ENCODE measurements at regions not wholly inside any gene's neighbourhood (a gene's known extent, or its start where the extent isn't known, plus 50 kb on each side); places are given as distances from the start of the nearest gene placed in this dataset.
"Not testable (repeated sequence)": the region's sequence is repeated elsewhere in the genome, so short reads cannot be mapped to it uniquely, and the experiment has no call there.

- DNase-seq, result peak; percentile 86
Measured at GRCh38 chrX:111041018-111041462, 55.0 kb upstream of the PAK3 start.

GRCh38 chrX:111040377-111041017, 55.5 kb upstream of the PAK3 start:
- peak; percentile 28 for DNase-seq

GRCh38 chrX:111039606-111040005, 56.4 kb upstream of the PAK3 start:
- DNase-seq, result no peak

- DNase-seq, result no peak
Measured at GRCh38 chrX:111035991-111036390, 60.0 kb upstream of the PAK3 start.

DNA sequence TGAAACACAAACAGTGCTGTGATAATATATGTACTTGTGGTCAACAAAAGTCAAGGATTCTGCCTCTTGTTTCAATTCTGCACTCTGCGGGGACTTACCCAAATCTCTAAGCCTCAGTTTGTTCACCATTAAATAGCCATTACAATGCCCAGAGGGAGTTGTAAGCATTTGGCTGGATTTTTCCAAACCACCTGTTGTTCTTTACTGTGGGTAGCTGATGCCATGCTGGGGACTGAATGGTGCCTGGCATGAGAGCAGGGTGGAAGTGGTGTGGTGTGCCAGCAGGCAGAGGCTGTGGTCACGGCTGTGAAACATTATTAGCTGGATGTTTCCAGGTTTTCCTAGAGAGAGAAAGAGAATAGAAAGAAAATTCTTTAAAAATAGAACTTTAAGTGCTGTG, 60.7 kb upstream of the PAK3 start:
- DNase-seq, result no peak

- DNase-seq, result not testable (repeated sequence)
Measured at GRCh38 chrX:111022998-111023397, 73.0 kb upstream of the PAK3 start.

DNA sequence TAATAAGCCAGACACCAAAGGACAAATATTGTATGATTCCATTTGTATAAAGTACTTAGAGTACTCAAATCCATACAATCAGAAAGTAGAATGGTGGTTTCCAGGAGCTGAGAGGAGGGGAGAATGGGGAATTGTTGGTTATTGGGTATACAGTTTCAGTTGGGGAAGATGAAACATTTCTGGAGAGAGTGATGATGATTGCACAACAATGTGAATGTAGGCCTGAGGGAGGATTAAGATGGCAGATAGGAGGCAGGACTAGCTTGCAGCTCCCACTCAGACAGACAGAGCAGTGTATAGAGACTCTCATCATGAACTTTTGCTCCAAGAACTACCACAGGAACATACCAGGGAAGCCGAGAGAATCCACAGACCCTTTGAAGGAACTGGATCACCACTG, 75.7 kb upstream of the PAK3 start:
- DNase-seq, result no peak

DNA sequence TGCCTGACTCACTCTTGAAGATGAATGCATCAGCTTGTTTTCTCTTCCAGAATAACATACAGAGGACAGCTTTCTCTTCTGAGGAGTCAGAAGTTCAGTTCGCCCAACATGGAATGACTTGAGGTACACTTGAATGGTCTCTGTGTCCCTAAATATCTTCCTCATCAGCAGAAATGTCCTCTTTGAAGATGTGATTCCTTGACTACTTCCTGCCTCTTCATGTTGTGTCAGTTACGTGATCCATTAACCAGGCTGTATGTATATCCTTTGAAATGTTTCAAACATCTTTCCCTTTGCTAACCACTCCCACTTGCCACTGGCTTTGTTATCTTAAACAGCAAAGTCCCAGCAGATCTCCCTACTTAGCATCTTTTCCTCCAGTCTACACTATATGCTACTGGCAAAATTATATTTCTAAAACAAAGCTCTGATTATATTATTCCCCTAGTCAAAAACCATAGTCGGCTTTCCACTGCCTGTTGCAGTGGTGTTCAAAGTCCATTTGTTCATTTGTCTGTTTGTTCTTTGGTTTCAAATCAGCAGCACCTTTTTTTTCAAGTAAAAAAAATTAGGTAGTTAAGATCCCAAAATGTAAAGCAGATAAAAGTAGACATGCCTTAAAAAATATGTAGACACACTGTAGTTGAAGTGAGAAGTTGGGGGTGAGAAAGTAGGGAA, 82.1 kb upstream of the PAK3 start:
- DNase-seq, result no peak

GRCh38 chrX:111010111-111010510, 85.9 kb upstream of the PAK3 start:
- DNase-seq, result no peak

DNA sequence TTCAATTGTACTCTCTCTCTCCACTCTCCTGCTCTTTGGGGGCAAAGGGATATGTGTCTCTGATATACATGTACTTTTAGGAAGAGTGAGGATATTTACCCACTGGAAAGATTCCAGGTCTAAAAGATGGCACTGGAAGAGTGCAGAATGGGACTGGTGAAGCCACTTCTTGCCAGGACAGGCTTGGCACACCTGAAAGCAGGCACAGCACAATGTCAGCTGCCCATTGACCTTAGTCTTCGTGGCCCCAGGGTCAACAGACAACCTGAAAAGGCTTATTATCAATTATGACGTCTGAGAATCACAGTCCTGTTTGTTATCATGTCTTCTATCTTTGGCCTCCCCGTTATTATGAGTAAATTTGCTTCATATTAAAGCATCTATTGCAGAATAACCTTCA, 86.7 kb upstream of the PAK3 start:
- no peak for DNase-seq

- DNase-seq, result no peak
Measured at GRCh38 chrX:111008126-111008525, 87.9 kb upstream of the PAK3 start.

DNA sequence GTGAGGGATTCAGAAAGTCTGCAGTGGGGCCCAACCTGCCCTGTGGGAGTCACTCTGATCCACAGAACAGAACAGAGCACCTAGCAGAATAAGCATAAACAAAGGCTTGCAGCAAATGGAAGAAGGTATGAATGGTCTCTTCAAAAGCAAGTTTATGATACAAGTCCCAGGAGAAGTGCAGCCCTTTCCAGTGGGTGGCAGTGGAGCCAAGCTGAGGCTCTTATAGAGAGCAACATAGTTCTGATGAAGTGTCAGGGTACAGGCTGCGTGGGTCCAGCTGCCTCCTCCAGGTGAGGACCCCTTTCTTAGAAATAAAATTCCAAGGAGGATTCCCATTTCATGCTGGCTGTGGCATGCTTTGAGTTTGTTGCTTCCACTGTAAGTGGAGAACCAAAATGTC, 88.8 kb upstream of the PAK3 start:
- no peak for DNase-seq

DNA sequence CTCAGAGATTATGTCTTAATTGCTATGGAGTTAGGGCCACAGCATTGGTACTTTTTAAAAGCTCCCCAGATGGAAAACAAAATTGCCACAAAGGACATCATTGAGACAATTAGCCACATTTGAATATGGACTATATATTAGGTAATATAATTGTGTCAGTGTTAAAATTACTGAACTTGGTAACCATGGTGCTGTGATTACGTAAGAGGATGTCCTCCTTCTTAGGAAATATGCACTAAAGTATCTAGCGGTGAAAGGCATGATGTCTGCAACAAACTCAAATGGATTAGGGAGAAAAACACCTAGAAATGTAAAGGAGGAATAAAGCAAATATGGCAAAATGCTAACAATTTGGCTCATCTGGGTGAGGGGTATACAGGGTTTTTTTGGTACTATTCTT, 89.9 kb upstream of the PAK3 start:
- DNase-seq, result no peak

- no peak for DNase-seq
Measured at GRCh38 chrX:111005166-111005565, 90.8 kb upstream of the PAK3 start.

GRCh38 chrX:111003118-111003517, 92.9 kb upstream of the PAK3 start:
- no peak for DNase-seq

DNA sequence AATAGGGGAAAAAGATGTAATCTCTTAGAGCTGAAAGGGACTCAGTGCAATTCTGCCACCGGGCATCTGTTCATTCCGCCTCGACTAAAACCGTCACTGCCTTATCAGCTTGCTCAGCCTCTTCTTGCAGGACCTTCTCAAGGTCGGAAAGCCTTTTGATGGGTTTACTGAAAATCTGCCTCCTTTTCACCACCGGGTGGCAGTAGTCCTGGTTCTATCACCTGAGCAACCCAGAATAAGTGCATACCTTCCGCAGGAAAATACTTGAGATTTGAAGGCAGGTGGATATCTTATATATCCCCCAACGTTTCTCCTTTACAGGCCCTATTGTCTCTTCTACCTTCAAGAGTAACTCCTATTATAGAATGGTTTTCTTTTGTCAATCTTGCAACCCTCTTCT, 103.4 kb upstream of the PAK3 start:
- peak; percentile 2 for DNase-seq

- DNase-seq, result no peak
Measured at GRCh38 chrX:110989869-110990268, 106.1 kb upstream of the PAK3 start.

- DNase-seq, result no peak
Measured at GRCh38 chrX:110989447-110989846, 106.5 kb upstream of the PAK3 start.

DNA sequence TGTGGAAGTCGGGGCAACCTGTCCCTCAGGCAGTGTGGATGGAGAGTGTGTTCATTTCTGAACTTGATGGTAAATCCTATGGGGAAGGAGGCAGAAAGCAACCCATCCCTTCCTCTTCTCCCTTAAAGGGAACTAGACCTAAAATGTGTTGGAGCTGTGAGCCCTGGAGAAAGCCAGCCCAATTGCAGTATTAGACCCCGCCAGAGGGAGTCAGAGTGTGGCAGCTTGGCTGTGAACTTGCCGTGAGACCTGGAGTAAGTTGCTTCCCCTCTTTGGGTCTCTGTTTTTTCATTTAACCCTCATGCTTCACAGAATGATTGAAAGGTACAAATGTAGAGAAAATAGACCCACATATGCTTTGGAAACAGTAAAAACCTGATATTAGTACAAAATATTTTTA, 108.7 kb upstream of the PAK3 start:
- no peak for DNase-seq

DNA sequence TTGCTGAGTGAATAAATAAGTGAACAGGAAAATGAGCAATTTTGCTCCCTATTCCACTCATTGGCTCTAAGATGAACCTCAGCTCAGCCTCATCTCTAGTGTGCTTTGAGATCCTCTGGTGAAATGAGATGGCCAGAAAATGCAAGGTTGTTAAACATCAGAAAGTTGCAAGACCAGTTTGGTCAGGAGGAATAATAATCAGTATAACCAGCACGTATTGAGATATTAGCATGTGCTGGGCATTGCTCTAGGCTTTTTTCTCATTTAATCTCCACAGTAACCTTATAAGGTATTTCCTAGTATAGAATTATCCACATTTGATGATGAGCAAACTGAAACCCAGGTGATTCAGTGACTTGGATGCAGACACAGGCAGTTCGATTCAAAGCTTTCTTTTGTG, 110.5 kb upstream of the PAK3 start:
- no peak for DNase-seq

- no peak for DNase-seq
Measured at GRCh38 chrX:110983024-110983423, 113.0 kb upstream of the PAK3 start.

GRCh38 chrX:110966839-110967238, 129.2 kb upstream of the PAK3 start:
- DNase-seq, result no peak

DNA sequence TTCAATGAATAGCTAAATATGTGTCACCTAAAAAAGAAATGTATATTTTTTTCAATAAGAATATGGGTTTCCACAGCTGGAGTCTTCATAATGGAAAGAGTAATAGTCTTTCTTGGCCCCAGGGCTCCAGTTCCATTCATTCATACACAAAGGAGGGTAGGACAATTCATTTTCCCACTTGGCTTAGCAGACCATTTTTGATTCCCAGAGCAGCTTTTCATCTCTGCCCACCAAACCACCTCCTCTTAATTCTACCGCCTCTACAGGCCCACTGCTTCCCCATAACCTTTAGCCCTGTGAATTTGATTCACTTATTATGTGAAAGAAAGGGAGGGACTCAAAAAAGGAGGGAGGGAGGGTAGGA, 129.9 kb upstream of the PAK3 start:
- DNase-seq, result no peak

DNA sequence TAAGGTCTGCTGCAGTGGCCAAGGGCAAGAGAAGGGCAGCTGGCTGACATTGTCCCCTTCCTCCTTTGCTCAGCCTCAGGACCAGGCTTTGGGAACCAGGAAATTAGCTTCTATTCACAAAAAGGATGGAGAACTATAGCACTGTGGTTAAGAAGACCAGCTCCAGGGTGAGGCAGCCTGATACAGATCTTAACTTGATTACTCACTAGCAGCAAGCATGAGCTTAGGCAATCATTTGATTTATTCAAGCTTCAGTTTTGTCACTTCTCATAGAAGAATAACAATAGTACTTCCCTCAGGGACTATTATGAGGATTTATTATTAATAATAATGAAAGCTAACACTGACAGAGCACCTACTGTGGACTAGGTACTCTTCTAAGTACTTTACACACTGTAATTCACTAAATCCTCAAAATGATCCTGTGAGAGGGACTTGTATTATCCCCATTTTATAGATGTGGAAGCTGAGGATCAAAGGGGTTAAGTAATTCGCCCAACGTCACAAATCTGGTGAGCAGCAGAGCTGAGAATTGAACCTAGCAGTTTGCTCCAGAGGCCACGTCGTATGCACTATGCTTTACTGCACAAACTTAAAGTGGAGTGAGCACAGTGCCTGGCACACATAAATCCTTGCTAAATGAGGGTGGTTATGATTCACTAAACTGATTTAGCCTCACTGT, 130.4 kb upstream of the PAK3 start:
- DNase-seq, result no peak

- DNase-seq, result no peak
Measured at GRCh38 chrX:110964786-110965185, 131.2 kb upstream of the PAK3 start.

All from fibroblast of skin of right quadriceps (primary cell).